WERI-Rb-1 (cell line): ENCODE measurements at regions not wholly inside any gene's neighbourhood (a gene's known extent, or its start where the extent isn't known, plus 50 kb on each side); places are given as distances from the start of the nearest gene placed in this dataset.

ENCODE experiments used
- DNase-seq: peaks from one replicate; pipeline ENCODE4 v3.0.0-alpha.2; 2020
- H3K27ac ChIP-seq: fragments of 250-450 bp; sonication (Bioruptor Pico); 2 replicates; pipeline ENCODE4 v1.5.1; 2020; ENCODE audit warnings: mild to moderate bottlenecking, moderate library complexity
- H3K27me3 ChIP-seq: fragments of 250-450 bp; sonication (Bioruptor Pico); 2 replicates; pipeline ENCODE4 v1.5.1; 2021; ENCODE audit warnings: mild to moderate bottlenecking, low read depth, moderate library complexity; ENCODE audit not compliant: insufficient read depth, severe bottlenecking
- H3K36me3 ChIP-seq: fragments of 250-450 bp; sonication (Bioruptor Pico); 2 replicates; pipeline ENCODE4 v1.5.1; 2020; ENCODE audit warnings: mild to moderate bottlenecking, moderate library complexity
- H3K4me3 ChIP-seq: 2 replicates; pipeline ENCODE4 v1.5.1; 2011; ENCODE audit warnings: low read depth, mild to moderate bottlenecking, control low read depth, low read length
- H3K9me3 ChIP-seq: fragments of 250-450 bp; sonication (Bioruptor Pico); 2 replicates; pipeline ENCODE4 v1.5.1; 2021; ENCODE audit warnings: mild to moderate bottlenecking, moderate library complexity; ENCODE audit not compliant: severe bottlenecking
- CTCF ChIP-seq: IDR thresholded peaks from 2 replicates; pipeline ENCODE4 v1.5.1; 2011; ENCODE audit warnings: low read depth, mild to moderate bottlenecking, control low read depth, inconsistent platforms, low read length

- TF ChIP-seq CTCF: no peak
- no peak for DNase-seq
Measured at GRCh38 chr3:145882436-145882835, 278.5 kb downstream of the PLOD2 start.

GRCh38 chr3:145889730-145890129 is 271.3 kb downstream of the PLOD2 start:
- DNase-seq: no peak

More at GRCh38 chr3:145882436-145882835, 278.5 kb downstream of the PLOD2 start:
- Histone ChIP-seq H3K36me3 (no peaks in the 10 kb centered on the region), H3K9me3 (no peaks in the 10 kb centered on the region), H3K27ac (no peak overlapping the region), H3K4me3 (no peak overlapping the region), H3K27me3 (no peaks in the 10 kb centered on the region)

GRCh38 chr3:145892869-145893268 is 268.1 kb downstream of the PLOD2 start:
- H3K27me3 ChIP-seq: no peaks in the 10 kb centered on the region
- no peak overlapping the region for H3K27ac ChIP-seq
- no peak for DNase-seq
- H3K36me3 ChIP-seq: no peaks in the 10 kb centered on the region
- no peaks in the 10 kb centered on the region for H3K9me3 ChIP-seq
- no peak for TF ChIP-seq CTCF
- no peak overlapping the region for H3K4me3 ChIP-seq

More at GRCh38 chr3:145889730-145890129, 271.3 kb downstream of the PLOD2 start:
- TF ChIP-seq CTCF: no peak
- Histone ChIP-seq H3K27ac (no peak overlapping the region), H3K27me3 (no peaks in the 10 kb centered on the region), H3K36me3 (no peaks in the 10 kb centered on the region), H3K4me3 (no peak overlapping the region), H3K9me3 (no peaks in the 10 kb centered on the region)

- Histone ChIP-seq H3K4me3 (no peak overlapping the region), H3K9me3 (no peaks in the 10 kb centered on the region), H3K36me3 (no peaks in the 10 kb centered on the region), H3K27me3 (no peaks in the 10 kb centered on the region), H3K27ac (no peak overlapping the region)
- DNase-seq: no peak
- TF ChIP-seq CTCF: no peak
Measured at GRCh38 chr3:145893331-145893730, 267.7 kb downstream of the PLOD2 start.

GRCh38 chr3:145898487-145898886 is 262.5 kb downstream of the PLOD2 start:
- no peak overlapping the region for H3K4me3 ChIP-seq
- no peaks in the 10 kb centered on the region for H3K27me3 ChIP-seq
- H3K27ac ChIP-seq: no peak overlapping the region
- no peaks in the 10 kb centered on the region for H3K36me3 ChIP-seq
- no peak for DNase-seq
- no peaks in the 10 kb centered on the region for H3K9me3 ChIP-seq
- no peak for TF ChIP-seq CTCF

- TF ChIP-seq CTCF: no peak
Measured at GRCh38 chr3:145899241-145899640, 261.7 kb downstream of the PLOD2 start.

More at GRCh38 chr3:145899241-145899640, 261.7 kb downstream of the PLOD2 start:
- Histone ChIP-seq H3K27ac (no peak overlapping the region), H3K4me3 (no peak overlapping the region), H3K36me3 (no peaks in the 10 kb centered on the region), H3K9me3 (no peaks in the 10 kb centered on the region), H3K27me3 (no peaks in the 10 kb centered on the region)
- DNase-seq: no peak
